KMS-11 (cell line): ENCODE measurements at regions not wholly inside any gene's neighbourhood (a gene's known extent, or its start where the extent isn't known, plus 50 kb on each side); places are given as distances from the start of the nearest gene placed in this dataset.

Experiments
- H2AFZ ChIP-seq: fragments of 200-600 bp; sonication (generic); 2 replicates; pipeline ENCODE4 v1.6.1; 2016; ENCODE audit warnings: antibody characterized with exemption, mixed run types, low read depth
- H3K27ac ChIP-seq: fragments of 200-600 bp; sonication (generic); 2 replicates; pipeline ENCODE4 v1.6.1; 2016; ENCODE audit warnings: mild to moderate bottlenecking, mixed run types
- H3K27me3 ChIP-seq: fragments of 200-600 bp; sonication (generic); 2 replicates; pipeline ENCODE4 v1.6.1; 2017; ENCODE audit warnings: mild to moderate bottlenecking, low read depth, mixed run types, moderate library complexity; ENCODE audit not compliant: insufficient read depth
- H3K36me3 ChIP-seq: fragments of 200-600 bp; sonication (generic); 2 replicates; pipeline ENCODE4 v1.6.1; 2017; ENCODE audit warnings: mild to moderate bottlenecking, mixed run types; ENCODE audit not compliant: insufficient read depth
- H3K4me1 ChIP-seq: fragments of 200-600 bp; sonication (generic); 2 replicates; pipeline ENCODE4 v1.6.1; 2016; ENCODE audit warnings: mild to moderate bottlenecking, low read depth, mixed run types; ENCODE audit not compliant: poor library complexity, severe bottlenecking
- H3K4me2 ChIP-seq: fragments of 200-600 bp; sonication (generic); 2 replicates; pipeline ENCODE4 v1.7.0; 2016; ENCODE audit warnings: mild to moderate bottlenecking, mixed run types
- H3K4me3 ChIP-seq: fragments of 200-600 bp; sonication (generic); IDR thresholded peaks from 2 replicates; pipeline ENCODE4 v1.6.1; 2017; ENCODE audit warnings: low read depth, low read length, mixed read lengths; ENCODE audit not compliant: insufficient read depth
- H3K79me2 ChIP-seq: fragments of 200-600 bp; sonication (generic); 2 replicates; pipeline ENCODE4 v1.6.1; 2016; ENCODE audit warnings: low read depth, mixed run types; ENCODE audit not compliant: insufficient read depth
- H3K9ac ChIP-seq: fragments of 200-600 bp; sonication (generic); 2 replicates; pipeline ENCODE4 v1.6.1; 2016; ENCODE audit warnings: mild to moderate bottlenecking, mixed run types
- H4K20me1 ChIP-seq: fragments of 200-600 bp; sonication (generic); 2 replicates; pipeline ENCODE4 v1.6.1; 2016; ENCODE audit warnings: mild to moderate bottlenecking, mixed run types; ENCODE audit not compliant: insufficient read depth
- CTCF ChIP-seq: fragments of 200-600 bp; sonication (generic); conservative IDR thresholded peaks from 2 replicates; pipeline ENCODE4 v1.6.1; 2017; ENCODE audit warnings: low read depth, mild to moderate bottlenecking, antibody characterized with exemption, low read length, moderate library complexity, mixed read lengths

GRCh38 chr13:47610687-47611086 lies 390.4 kb downstream of the SUCLA2 start:
- no peaks in the 10 kb centered on the region for H3K27me3 ChIP-seq
- H3K4me1 ChIP-seq = no peaks in the 10 kb centered on the region
- H3K27ac ChIP-seq = no peak overlapping the region
- no peaks in the 10 kb centered on the region for H3K36me3 ChIP-seq
- H3K79me2 ChIP-seq = no peaks in the 10 kb centered on the region
- H3K4me2 ChIP-seq = no peak overlapping the region
- TF ChIP-seq CTCF = no peak
- no peak overlapping the region for H3K4me3 ChIP-seq
- H3K9ac ChIP-seq = no peak overlapping the region
- H4K20me1 ChIP-seq = no peaks in the 10 kb centered on the region
- H2AFZ ChIP-seq = no peak overlapping the region

- H3K27ac ChIP-seq = no peak overlapping the region
- no peak overlapping the region for H3K4me2 ChIP-seq
- H3K27me3 ChIP-seq = no peaks in the 10 kb centered on the region
- H2AFZ ChIP-seq = no peak overlapping the region
- no peaks in the 10 kb centered on the region for H4K20me1 ChIP-seq
- no peak overlapping the region for H3K9ac ChIP-seq
- no peaks in the 10 kb centered on the region for H3K36me3 ChIP-seq
- TF ChIP-seq CTCF = no peak
- H3K4me3 ChIP-seq = no peak overlapping the region
- H3K4me1 ChIP-seq = no peaks in the 10 kb centered on the region
- no peaks in the 10 kb centered on the region for H3K79me2 ChIP-seq
Observed at GRCh38 chr13:47603365-47603764, 397.7 kb downstream of the SUCLA2 start.

- Histone ChIP-seq H3K27ac (no peak overlapping the region), H3K9ac (no peak overlapping the region), H3K27me3 (no peaks in the 10 kb centered on the region), H3K79me2 (no peaks in the 10 kb centered on the region), H3K36me3 (no peaks in the 10 kb centered on the region), H4K20me1 (no peaks in the 10 kb centered on the region), H2AFZ (no peak overlapping the region), H3K4me1 (no peaks in the 10 kb centered on the region), H3K4me3 (no peak overlapping the region), H3K4me2 (no peak overlapping the region)
- TF ChIP-seq CTCF = peak; percentile 49; the same call in 1 of the 2 replicates
Observed at GRCh38 chr13:47598340-47598911, 402.6 kb downstream of the SUCLA2 start.

GRCh38 chr13:47594833-47595232 lies 406.2 kb downstream of the SUCLA2 start:
- no peak overlapping the region for H3K4me3 ChIP-seq
- no peaks in the 10 kb centered on the region for H3K4me1 ChIP-seq
- no peaks in the 10 kb centered on the region for H4K20me1 ChIP-seq

More at GRCh38 chr13:47594833-47595232, 406.2 kb downstream of the SUCLA2 start:
- Histone ChIP-seq H2AFZ (no peak overlapping the region), H3K27ac (no peak overlapping the region), H3K4me2 (no peak overlapping the region), H3K79me2 (no peaks in the 10 kb centered on the region), H3K9ac (no peak overlapping the region), H3K27me3 (no peaks in the 10 kb centered on the region), H3K36me3 (no peaks in the 10 kb centered on the region)
- peak; percentile 26; the same call in 1 of the 2 replicates for TF ChIP-seq CTCF
